ENCODE measurements at regions not wholly inside any gene's neighbourhood (a gene's known extent, or its start where the extent isn't known, plus 50 kb on each side); places are given as distances from the start of the nearest gene placed in this dataset.

- Histone ChIP-seq H3K79me2 (ENCODE audit: control insufficient read depth, insufficient read depth, low read length) (no peaks in the 10 kb centered on the region), H3K27me3 (replicated peaks in 1 of 2; ENCODE audit: control insufficient read depth in 2 of 2, insufficient read depth in 2 of 2, low read length in 1 of 2) (no peaks in the 10 kb centered on the region), H3K4me3 (no peak overlapping the region), H3K4me2 (ENCODE audit: control insufficient read depth, insufficient read depth) (no peak overlapping the region), H3K4me1 (ENCODE audit: control insufficient read depth, insufficient read depth, low read length) (no peaks in the 10 kb centered on the region; the same call in 1 of the 2 replicates), H3K27ac (ENCODE audit: control insufficient read depth, insufficient read depth) (no peak overlapping the region), H3K9ac (ENCODE audit: control insufficient read depth, insufficient read depth, low read length) (no peak overlapping the region), H4K20me1 (ENCODE audit: control insufficient read depth, insufficient read depth) (no peaks in the 10 kb centered on the region), H3K36me3 (ENCODE audit: control insufficient read depth in 2 of 2, insufficient read depth in 2 of 2, low read length in 1 of 2) (no peaks in the 10 kb centered on the region), H2AFZ (ENCODE audit: control insufficient read depth, low read depth, low read length) (no peak overlapping the region), H3K9me3 (replicated peaks; ENCODE audit: control insufficient read depth, insufficient read depth, low read length) (no peaks in the 10 kb centered on the region; the same call in 2 of the 3 replicates)
- intact Hi-C loops (cut with micrococcal nuclease; ENCODE audit: unreplicated experiment) (no loop called here), in situ Hi-C loops (cut with MboI) (no loop called here)
- DNase-seq (ENCODE audit: low read depth, low spot score) (no peak), FAIRE-seq (no peak), ATAC-seq (no peak)
- ChIA-PET RAD21 (ENCODE audit: unreplicated experiment) (interaction anchor here (1.1 kb wide), 1 partner anchor 106 kb away, joined by 3 read pairs; no protein-coding TSS in a partner anchor), SMC1A (ENCODE audit: uncharacterized antibody, unreplicated experiment) (interaction anchor here (1.0 kb wide), 1 partner anchor 8 kb away, joined by 3 read pairs; no protein-coding TSS in a partner anchor), CTCF (interaction anchor here (0.7 kb wide), 1 partner anchor 31 kb away, joined by 3 read pairs; no protein-coding TSS in a partner anchor), POLR2A (no interaction called here)
- TF ChIP-seq JUNB (IDR thresholded peaks at IDR 0.05) (peak; percentile 57), NFIC (IDR thresholded peaks at IDR 0.05; ENCODE audit: low read depth, low read length) (peak; percentile 38; the same call in 1 of the 2 replicates), RUNX3 (IDR thresholded peaks at IDR 0.05; ENCODE audit: low read length) (peak; percentile 28; the same call in 1 of the 2 replicates), CUX1 (IDR thresholded peaks at IDR 0.05; ENCODE audit: insufficient replicate concordance, low read depth, low read length) (no peak)
- 98% methylated on average over 4 of the region's 4 CpGs for WGBS (ENCODE audit: insufficient coverage, insufficient replicate concordance, low lambda C conversion rate, missing lambda C conversion rate)
- BruUV-seq (replicated peaks), result no TSS peak
Measured at GRCh38 chr12:92302041-92302829, 156.6 kb upstream of the BTG1 start.

Data from GM12878 (cell line).